ENCODE measurements at regions not wholly inside any gene's neighbourhood (a gene's known extent, or its start where the extent isn't known, plus 50 kb on each side); places are given as distances from the start of the nearest gene placed in this dataset.
A peak's percentile ranks its signal among the peaks of the same experiment; 100 is the strongest.

DNA sequence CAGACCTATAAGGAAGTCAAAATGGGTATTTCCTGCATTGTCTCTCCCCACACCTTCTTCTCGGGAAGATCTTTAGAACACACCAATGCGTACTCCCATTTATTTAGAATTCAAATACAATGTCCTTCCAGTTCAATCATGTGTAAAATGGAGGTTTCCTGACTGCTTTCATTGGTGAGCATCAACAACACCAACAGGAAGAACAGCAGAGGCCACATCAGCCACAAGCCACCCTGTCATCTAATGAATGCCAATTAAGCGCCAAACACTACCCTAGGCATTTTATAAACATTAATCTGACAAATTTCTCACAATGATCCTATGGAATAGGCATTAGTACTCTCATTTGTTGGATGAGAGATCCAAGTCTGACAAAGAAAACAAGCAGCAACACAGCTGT is 68.4 kb upstream of the SMLR1 start:
- Histone ChIP-seq H3K4me3 (ENCODE audit: low read length) (no peak overlapping the region), H3K9ac (ENCODE audit: low read length) (no peak overlapping the region), H3K79me2 (ENCODE audit: low read length) (no peaks in the 10 kb centered on the region), H3K9me2 (replicated peaks; ENCODE audit: low read length) (no peaks in the 10 kb centered on the region), H3K27me3 (ENCODE audit: low read length) (no peaks in the 10 kb centered on the region), H2AFZ (ENCODE audit: low read length) (no peak overlapping the region), H3K36me3 (ENCODE audit: low read depth, low read length) (no peaks in the 10 kb centered on the region), H4K20me1 (ENCODE audit: low read length) (no peaks in the 10 kb centered on the region), H3K4me2 (ENCODE audit: low read length) (no peak overlapping the region), H3K27ac (ENCODE audit: low read length) (no peak overlapping the region), H3F3A (ENCODE audit: low read length, unreplicated experiment) (no peaks in the 10 kb centered on the region), H3K4me1 (ENCODE audit: insufficient read depth, low read length) (no peaks in the 10 kb centered on the region), H3K9me3 (ENCODE audit: low read length) (no peaks in the 10 kb centered on the region)
- POLR2A ChIA-PET (ENCODE audit: unreplicated experiment): no interaction called here
- BruUV-seq (replicated peaks): no TSS peak
- intact Hi-C loops (cut with micrococcal nuclease): no loop called here
- TF ChIP-seq, protein P1, sequence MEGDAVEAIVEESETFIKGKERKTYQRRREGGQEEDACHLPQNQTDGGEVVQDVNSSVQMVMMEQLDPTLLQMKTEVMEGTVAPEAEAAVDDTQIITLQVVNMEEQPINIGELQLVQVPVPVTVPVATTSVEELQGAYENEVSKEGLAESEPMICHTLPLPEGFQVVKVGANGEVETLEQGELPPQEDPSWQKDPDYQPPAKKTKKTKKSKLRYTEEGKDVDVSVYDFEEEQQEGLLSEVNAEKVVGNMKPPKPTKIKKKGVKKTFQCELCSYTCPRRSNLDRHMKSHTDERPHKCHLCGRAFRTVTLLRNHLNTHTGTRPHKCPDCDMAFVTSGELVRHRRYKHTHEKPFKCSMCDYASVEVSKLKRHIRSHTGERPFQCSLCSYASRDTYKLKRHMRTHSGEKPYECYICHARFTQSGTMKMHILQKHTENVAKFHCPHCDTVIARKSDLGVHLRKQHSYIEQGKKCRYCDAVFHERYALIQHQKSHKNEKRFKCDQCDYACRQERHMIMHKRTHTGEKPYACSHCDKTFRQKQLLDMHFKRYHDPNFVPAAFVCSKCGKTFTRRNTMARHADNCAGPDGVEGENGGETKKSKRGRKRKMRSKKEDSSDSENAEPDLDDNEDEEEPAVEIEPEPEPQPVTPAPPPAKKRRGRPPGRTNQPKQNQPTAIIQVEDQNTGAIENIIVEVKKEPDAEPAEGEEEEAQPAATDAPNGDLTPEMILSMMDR (conservative IDR thresholded peaks at IDR 0.05; ENCODE audit: low read depth, low read length): no peak
- no peak for TF ChIP-seq EZH2phosphoT487 (IDR thresholded peaks at IDR 0.05; ENCODE audit: borderline replicate concordance, low read length)
- DNase-seq (no peak), ATAC-seq (no peak)
- CTCF ChIA-PET: no interaction called here

DNA sequence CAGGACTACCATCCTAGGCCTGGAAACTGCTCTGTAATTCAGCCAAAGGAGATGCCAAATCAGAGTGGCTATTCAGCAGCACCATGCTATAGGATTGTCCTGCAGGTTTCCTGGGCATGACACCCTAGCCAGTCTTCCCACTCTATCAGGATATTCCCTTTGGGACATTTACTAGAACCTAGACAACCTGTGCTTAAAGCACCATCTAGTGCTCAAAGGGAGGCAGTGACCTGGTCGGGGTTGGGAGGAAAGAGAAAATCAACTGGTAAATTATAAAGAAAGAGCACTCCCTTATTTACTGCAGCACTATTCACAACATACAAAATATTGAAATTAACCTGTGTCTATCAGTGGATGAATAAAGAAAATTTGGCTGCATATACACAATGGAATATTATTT is 67.2 kb upstream of the SMLR1 start:
- Histone ChIP-seq H3K9ac (ENCODE audit: low read length) (no peak overlapping the region), H2AFZ (ENCODE audit: low read length) (no peak overlapping the region), H3K27me3 (ENCODE audit: low read length) (no peaks in the 10 kb centered on the region), H3K79me2 (ENCODE audit: low read length) (no peaks in the 10 kb centered on the region), H3F3A (ENCODE audit: low read length, unreplicated experiment) (no peaks in the 10 kb centered on the region), H3K27ac (ENCODE audit: low read length) (no peak overlapping the region), H3K4me2 (ENCODE audit: low read length) (no peak overlapping the region), H3K9me2 (replicated peaks; ENCODE audit: low read length) (no peaks in the 10 kb centered on the region), H3K9me3 (ENCODE audit: low read length) (no peaks in the 10 kb centered on the region), H3K4me3 (ENCODE audit: low read length) (no peak overlapping the region), H4K20me1 (ENCODE audit: low read length) (no peaks in the 10 kb centered on the region), H3K4me1 (ENCODE audit: insufficient read depth, low read length) (no peaks in the 10 kb centered on the region), H3K36me3 (ENCODE audit: low read depth, low read length) (no peaks in the 10 kb centered on the region)
- no peak for TF ChIP-seq EZH2 (IDR thresholded peaks at IDR 0.05; ENCODE audit: low read length, unreplicated experiment)
- TF ChIP-seq, protein P1 (conservative IDR thresholded peaks at IDR 0.05; ENCODE audit: low read depth, low read length): peak; percentile 80
- CTCF ChIA-PET: no interaction called here
- intact Hi-C loops (cut with micrococcal nuclease): loop anchor here (1.0 to 2.0 kb wide), 3 partner anchors 438 to 723 kb away; no protein-coding TSS in a partner anchor
- ATAC-seq (peak; percentile 85), DNase-seq (peak; percentile 66)
- BruUV-seq (replicated peaks): no TSS peak
- POLR2A ChIA-PET (ENCODE audit: unreplicated experiment): no interaction called here

DNA sequence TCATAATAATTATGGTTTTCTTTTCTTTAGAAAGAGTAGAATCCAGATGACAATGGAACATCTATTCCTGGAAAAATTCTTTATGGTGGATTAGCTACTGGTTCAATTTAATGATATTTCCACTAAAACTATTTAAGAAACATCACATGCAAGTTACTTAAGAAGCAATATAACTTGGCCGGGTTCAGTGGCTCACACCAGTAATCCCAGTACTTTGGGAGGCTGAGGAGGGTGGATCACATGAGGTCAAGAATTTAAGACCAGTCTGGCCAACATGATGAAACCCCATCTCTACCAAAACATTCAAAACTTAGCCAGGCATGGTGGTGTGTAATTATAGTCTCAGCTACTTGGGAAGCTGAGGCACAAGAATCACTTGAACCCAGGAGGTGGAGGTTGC is 65.9 kb upstream of the SMLR1 start:
- no peak overlapping the region for H3K4me3 ChIP-seq (ENCODE audit: low read length)
- H3K27ac ChIP-seq (ENCODE audit: low read length): no peak overlapping the region
- CTCF ChIA-PET: no interaction called here
- intact Hi-C loops (cut with micrococcal nuclease): loop anchor here (2.0 kb wide), 1 partner anchor 466 kb away; no protein-coding TSS in a partner anchor
- ATAC-seq: no peak
- no peaks in the 10 kb centered on the region for H3K9me3 ChIP-seq (ENCODE audit: low read length)
- H3F3A ChIP-seq (ENCODE audit: low read length, unreplicated experiment): no peaks in the 10 kb centered on the region
- TF ChIP-seq EZH2 (IDR thresholded peaks at IDR 0.05; ENCODE audit: low read length, unreplicated experiment) (no peak), EZH2phosphoT487 (IDR thresholded peaks at IDR 0.05; ENCODE audit: borderline replicate concordance, low read length) (no peak)
- TF ChIP-seq, protein P1 (conservative IDR thresholded peaks at IDR 0.05; ENCODE audit: low read depth, low read length): no peak
- no peaks in the 10 kb centered on the region for H3K27me3 ChIP-seq (ENCODE audit: low read length)
- H3K9ac ChIP-seq (ENCODE audit: low read length): no peak overlapping the region
- H3K79me2 ChIP-seq (ENCODE audit: low read length): no peaks in the 10 kb centered on the region
- H3K4me1 ChIP-seq (ENCODE audit: insufficient read depth, low read length): no peaks in the 10 kb centered on the region
- DNase-seq: no peak
- POLR2A ChIA-PET (ENCODE audit: unreplicated experiment): no interaction called here
- no peak overlapping the region for H2AFZ ChIP-seq (ENCODE audit: low read length)
- no peaks in the 10 kb centered on the region for H4K20me1 ChIP-seq (ENCODE audit: low read length)
- no peaks in the 10 kb centered on the region for H3K36me3 ChIP-seq (ENCODE audit: low read depth, low read length)
- no TSS peak for BruUV-seq (replicated peaks)
- no peaks in the 10 kb centered on the region for H3K9me2 ChIP-seq (replicated peaks; ENCODE audit: low read length)
- H3K4me2 ChIP-seq (ENCODE audit: low read length): no peak overlapping the region

Measured in PC-3 (cell line).